GM12891 (cell line): ENCODE measurements at regions not wholly inside any gene's neighbourhood (a gene's known extent, or its start where the extent isn't known, plus 50 kb on each side); places are given as distances from the start of the nearest gene placed in this dataset.

Experiments used
- DNase-seq: peaks from one replicate; pipeline ENCODE4 v3.0.0; 2011; ENCODE audit warnings: low spot score; ENCODE audit not compliant: insufficient read length
- FAIRE-seq: peaks from 2 replicates; lab custom pipeline; 2011; peaks lifted over from hg19 to GRCh38; lab: Jason Lieb, UNC
- PAX5 ChIP-seq: IDR thresholded peaks from 2 replicates; pipeline ENCODE4 v1.6.1; 2011; ENCODE audit warnings: low read length, moderate library complexity, mild to moderate bottlenecking; ENCODE audit not compliant: insufficient read depth, severe bottlenecking
- POLR2A ChIP-seq: IDR thresholded peaks from 2 replicates; pipeline ENCODE4 v1.6.1; 2011; ENCODE audit warnings: low read depth, low read length, control low read depth
- POLR2AphosphoS5 ChIP-seq: IDR thresholded peaks from 2 replicates; pipeline ENCODE4 v1.6.1; 2011; ENCODE audit warnings: low read depth, low read length, control low read depth
- POU2F2 ChIP-seq: IDR thresholded peaks from 2 replicates; pipeline ENCODE4 v1.6.1; 2011; ENCODE audit warnings: low read depth, mild to moderate bottlenecking, control low read depth, low read length, moderate library complexity
- SPI1 ChIP-seq: IDR thresholded peaks from 2 replicates; pipeline ENCODE4 v1.6.1; 2011; ENCODE audit warnings: low read depth, low read length, control low read depth
- TAF1 ChIP-seq: IDR thresholded peaks from 2 replicates; pipeline ENCODE4 v1.6.1; 2011; ENCODE audit warnings: low read depth, low read length, control low read depth

DNA sequence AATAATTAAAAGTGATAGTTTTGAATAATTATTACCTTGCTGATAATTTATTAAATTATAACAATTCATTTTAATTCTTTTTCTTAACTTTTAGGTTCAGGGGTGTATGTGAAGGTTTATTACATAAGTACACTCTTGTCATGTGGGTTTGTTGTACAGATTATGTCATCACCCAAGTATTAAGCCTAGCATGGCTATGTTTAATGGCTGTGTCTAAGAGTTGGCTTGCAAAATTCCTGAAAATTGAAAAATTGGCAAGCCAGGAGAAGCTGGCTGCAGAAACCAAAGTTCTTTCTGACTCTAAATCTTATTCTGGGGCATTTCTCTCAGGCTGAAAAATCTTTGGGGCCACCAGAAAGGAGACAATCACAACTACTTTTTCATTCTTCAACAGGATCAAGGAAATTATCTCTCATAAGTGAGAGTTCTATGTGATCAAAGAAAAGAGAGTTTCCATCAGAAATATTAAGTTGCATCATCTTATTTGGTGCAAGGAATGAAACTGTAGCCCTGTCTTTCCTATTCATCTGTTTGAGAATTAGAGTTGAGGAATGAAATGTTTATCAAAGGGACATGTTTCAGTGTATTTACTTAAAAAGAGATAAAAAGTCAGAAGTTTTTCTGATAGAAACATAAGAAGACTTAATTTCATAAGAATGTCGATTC is 412.1 kb upstream of the CDH2 start:
- DNase-seq, result no peak
- TF ChIP-seq POLR2AphosphoS5, result no peak
- TF ChIP-seq TAF1, result no peak
- TF ChIP-seq POLR2A, result no peak
- TF ChIP-seq SPI1, result no peak
- no peak for TF ChIP-seq POU2F2
- no peak for TF ChIP-seq PAX5
- no peak for FAIRE-seq

DNA sequence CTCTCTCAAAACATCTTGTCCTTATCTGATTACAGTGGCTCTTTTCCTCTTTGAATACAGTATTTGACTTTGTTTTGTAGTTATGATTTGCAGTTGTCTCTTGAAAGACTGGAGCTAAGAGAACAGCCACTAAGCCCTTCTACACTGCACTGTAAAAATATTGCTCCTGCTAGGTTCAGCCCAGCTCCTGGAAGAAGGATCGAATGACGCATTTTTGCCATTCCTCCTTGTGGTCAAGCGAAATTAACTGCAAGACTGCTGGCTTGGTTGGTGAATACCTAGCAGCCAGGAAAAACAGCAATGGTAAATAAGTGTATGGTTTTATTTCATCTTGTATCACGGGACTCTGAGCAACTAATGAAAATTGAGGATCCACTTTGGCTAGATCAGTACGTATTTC is 407.8 kb upstream of the CDH2 start:
- FAIRE-seq, result no peak
- TF ChIP-seq POU2F2, result no peak
- TF ChIP-seq POLR2AphosphoS5, result no peak
- no peak for TF ChIP-seq SPI1
- TF ChIP-seq POLR2A, result no peak
- TF ChIP-seq TAF1, result no peak
- no peak for TF ChIP-seq PAX5
- DNase-seq, result no peak

DNA sequence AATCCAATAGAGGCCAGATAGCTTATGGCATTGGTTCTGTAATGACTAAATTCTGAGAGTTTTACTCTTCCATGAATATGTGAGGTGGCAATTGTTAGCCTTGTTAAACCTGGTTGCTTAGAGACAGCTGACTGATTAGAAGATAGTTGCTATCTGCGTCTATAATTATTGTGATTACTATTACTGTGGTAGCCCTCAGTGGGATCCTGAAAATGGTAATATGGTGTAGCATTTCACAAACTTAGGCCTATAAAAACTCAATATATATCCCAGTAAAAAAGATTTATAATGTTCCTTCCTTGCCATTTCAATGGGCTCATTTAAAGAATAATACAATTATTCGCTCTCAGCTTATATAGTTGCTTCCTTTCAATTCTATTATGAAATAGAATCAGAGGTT is 405.8 kb upstream of the CDH2 start:
- TF ChIP-seq POU2F2 (no peak), TAF1 (no peak), SPI1 (no peak), POLR2AphosphoS5 (no peak), PAX5 (no peak), POLR2A (no peak)
- no peak for DNase-seq
- no peak for FAIRE-seq

DNA sequence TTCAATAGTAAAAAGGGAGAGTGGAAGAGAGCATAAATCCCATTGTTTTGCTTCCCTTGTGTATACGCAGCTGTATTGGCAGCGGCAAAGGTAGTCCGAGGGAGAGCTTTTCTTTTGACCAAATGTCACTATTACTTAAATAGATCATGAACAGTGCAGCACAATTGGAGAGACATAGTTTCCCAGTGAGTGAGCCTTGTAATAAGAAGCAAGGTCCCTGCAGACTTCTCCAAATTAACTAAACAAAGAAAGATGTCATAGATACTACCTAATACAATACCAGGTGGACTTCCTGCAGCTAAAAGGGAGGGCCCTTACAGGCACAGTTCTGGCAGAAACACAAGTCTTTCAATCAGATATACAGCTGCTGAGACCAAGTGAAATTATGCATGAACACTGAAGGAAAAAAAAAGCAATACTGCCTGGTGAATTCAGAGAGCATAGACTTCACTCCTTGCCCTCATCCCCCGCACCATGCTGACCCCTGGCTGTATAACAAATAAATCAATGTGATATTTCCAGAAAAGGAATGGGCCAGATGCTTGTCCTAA is 404.7 kb upstream of the CDH2 start:
- no peak for FAIRE-seq
- DNase-seq, result no peak
- TF ChIP-seq POU2F2 (no peak), TAF1 (no peak), PAX5 (no peak), SPI1 (no peak), POLR2AphosphoS5 (no peak), POLR2A (no peak)

DNA sequence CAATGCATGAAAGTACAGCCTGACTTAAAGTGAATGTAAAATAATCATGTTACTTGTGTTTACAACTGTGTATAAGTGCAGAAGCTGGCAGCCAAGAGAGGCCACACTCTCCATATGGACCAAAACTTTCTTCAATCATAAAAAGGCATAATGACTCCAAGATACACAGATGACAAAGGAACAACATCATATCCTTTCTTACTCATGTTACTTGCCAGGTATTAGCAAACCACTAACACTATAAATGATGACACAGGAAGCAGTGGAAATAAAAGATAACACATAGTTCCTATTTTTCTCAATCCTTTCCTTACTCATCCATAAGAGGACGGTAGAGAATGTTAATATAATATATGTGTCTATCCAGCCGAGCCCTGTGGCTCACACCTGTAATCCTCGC is 400.0 kb upstream of the CDH2 start:
- no peak for FAIRE-seq
- DNase-seq, result no peak
- TF ChIP-seq SPI1, result no peak
- no peak for TF ChIP-seq POLR2A

DNA sequence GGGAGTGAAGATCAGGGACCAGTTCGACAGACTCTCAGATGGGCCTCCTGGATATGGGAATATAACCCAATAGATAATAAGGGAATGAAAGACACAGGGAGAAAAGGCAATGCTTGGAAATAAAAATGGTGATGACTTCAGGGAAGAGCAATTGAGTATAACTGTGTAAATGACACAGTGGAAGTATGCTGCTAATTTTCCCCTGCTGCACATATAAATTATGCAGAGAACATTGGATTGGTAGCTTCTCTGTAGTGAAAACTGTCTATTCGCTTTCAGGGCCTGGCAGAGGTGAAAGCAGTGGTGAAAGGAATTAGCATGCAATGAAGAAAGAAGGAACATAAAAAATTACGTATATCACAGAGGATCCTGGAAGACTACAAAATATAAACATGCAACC is 398.2 kb upstream of the CDH2 start:
- DNase-seq, result no peak
- no peak for FAIRE-seq
- TF ChIP-seq TAF1, result no peak

DNA sequence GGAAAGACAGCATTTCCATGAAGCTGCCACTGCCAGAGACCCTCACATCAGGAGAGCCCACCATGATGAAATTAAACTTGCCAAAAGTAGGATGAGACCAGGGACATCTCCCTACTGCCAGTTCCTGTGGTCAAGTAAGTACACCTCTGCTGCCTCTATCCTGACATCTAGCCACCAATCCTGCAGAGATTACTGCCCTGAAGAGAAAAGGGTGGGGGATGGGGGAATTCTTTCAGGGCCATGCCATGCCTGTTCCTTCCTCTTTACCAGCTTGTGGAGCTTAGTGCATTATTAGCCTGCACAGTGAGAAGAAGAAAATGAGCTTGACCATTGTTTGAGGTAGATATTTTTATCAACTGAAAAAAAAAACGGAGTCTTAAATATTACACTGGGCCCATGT is 397.2 kb upstream of the CDH2 start:
- DNase-seq (no peak), FAIRE-seq (no peak)
- no peak for TF ChIP-seq POLR2A
- no peak for TF ChIP-seq SPI1
- TF ChIP-seq POLR2AphosphoS5, result no peak
- TF ChIP-seq POU2F2, result no peak
- no peak for TF ChIP-seq PAX5
- no peak for TF ChIP-seq TAF1

DNA sequence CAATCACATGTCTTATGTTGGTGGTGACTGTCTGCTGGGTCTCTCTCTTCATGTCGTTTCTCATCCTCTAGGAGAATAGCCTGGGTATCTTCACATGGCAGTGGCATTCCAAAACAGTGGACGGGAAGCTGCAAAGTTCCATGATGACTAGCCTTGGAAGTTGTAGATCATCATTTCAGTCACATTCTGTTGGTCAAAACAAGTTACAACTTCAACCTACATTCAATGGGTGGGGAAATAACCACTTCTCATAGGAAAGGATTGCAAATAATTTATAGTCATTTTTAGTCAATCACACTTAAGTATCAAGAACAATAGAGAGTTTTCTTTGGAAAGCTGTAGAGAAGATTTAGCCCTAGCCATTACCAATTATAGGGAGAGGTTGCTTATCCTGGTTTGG is 395.0 kb upstream of the CDH2 start:
- TF ChIP-seq TAF1, result no peak
- TF ChIP-seq POU2F2, result no peak
- no peak for TF ChIP-seq POLR2A
- no peak for TF ChIP-seq SPI1
- TF ChIP-seq PAX5, result no peak
- DNase-seq (no peak), FAIRE-seq (no peak)

DNA sequence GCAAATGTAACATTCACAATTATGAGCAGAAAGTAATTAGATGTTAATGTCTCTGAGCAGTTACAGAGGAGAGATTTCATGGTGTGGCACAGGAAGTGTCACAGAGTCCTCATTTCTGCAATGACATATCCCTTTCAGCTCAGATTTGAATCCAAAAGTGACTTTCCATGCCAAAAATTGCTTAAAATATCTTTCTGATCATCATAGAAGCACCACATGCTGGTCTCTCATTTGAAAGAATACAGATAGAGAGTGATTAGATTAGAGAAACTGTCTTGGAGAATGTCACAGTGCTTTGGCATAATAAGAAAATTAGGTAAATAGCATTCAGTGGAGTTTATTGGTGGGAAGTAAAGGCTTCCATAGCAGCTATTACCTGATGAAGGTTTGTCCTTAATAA is 383.4 kb upstream of the CDH2 start:
- DNase-seq (no peak), FAIRE-seq (no peak)
- TF ChIP-seq POLR2A, result no peak
- no peak for TF ChIP-seq POU2F2
- TF ChIP-seq TAF1, result no peak
- no peak for TF ChIP-seq PAX5
- no peak for TF ChIP-seq SPI1
- TF ChIP-seq POLR2AphosphoS5, result no peak

DNA sequence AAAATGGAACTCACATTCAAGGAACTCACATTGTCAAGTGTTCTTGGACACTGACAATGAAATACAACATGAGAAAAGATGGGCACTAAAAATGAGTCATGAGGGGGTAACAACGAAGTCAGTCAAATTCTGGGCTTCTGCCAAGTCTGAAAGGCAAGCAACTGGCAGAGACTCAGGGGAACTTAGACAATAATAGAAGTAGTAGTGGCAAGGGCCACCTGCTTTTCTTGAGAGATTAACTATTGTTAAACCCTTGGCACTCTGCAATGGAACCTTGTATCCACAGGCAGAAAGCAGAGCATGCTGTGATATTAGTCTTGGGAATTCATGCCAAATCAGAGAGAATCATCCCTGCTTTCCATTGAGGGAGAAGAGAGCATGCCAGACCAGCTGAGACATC is 382.6 kb upstream of the CDH2 start:
- DNase-seq, result no peak
- TF ChIP-seq PAX5 (no peak), POLR2AphosphoS5 (no peak), POU2F2 (no peak), TAF1 (no peak), POLR2A (no peak), SPI1 (no peak)
- no peak for FAIRE-seq
